ENCODE measurements at regions not wholly inside any gene's neighbourhood (a gene's known extent, or its start where the extent isn't known, plus 50 kb on each side); places are given as distances from the start of the nearest gene placed in this dataset.

GRCh38 chr5:100479079-100479688 lies 56.0 kb upstream of the FAM174A start:
- H3K9me3 Mint-ChIP-seq, result peaks cover 0 to 2% (median 0%) of the 10 kb centered on the region in 7 donors
- Histone ChIP-seq H3K4me2 (replicated peaks; ENCODE audit: extremely low read depth, low read length, poor library complexity, severe bottlenecking) (no peak overlapping the region), H3K4me3 (replicated peaks in 1 of 3; ENCODE audit: low read depth in 2 of 3, low read length in 3 of 3) (no peak overlapping the region), H3K27me3 (ENCODE audit: control insufficient read depth in 2 of 2, insufficient read depth in 2 of 2, low read length in 2 of 2) (no peaks in the 10 kb centered on the region), H2AFZ (ENCODE audit: insufficient read depth, low read depth, low read length, poor library complexity, severe bottlenecking) (no peak overlapping the region), H4K20me1 (ENCODE audit: insufficient read depth, low read length) (no peaks in the 10 kb centered on the region), H3K4me1 (ENCODE audit: control insufficient read depth in 1 of 2, insufficient read depth in 2 of 2, low read length in 2 of 2) (no peaks in the 10 kb centered on the region), H3K9ac (ENCODE audit: insufficient read depth, low read length, poor library complexity, severe bottlenecking) (no peak overlapping the region), H3K36me3 (replicated peaks in 1 of 2; ENCODE audit: control insufficient read depth in 1 of 2, insufficient read depth in 2 of 2, low read length in 2 of 2) (no peaks in the 10 kb centered on the region), H3K27ac (ENCODE audit: low read depth in 1 of 2, low read length in 2 of 2) (no peak overlapping the region), H3K79me2 (ENCODE audit: insufficient read depth, low read length) (no peaks in the 10 kb centered on the region), H3K9me3 (replicated peaks in 1 of 2; ENCODE audit: control insufficient read depth in 1 of 2, insufficient read depth in 1 of 2, low read length in 2 of 2) (no peaks in the 10 kb centered on the region)
- no peak overlapping the region for H3K27ac Mint-ChIP-seq
- no CpG with 5 or more reads among the region's 3 CpGs for WGBS (ENCODE audit: insufficient coverage)
- H3K4me1 Mint-ChIP-seq, result no peaks in the 10 kb centered on the region
- no peak for TF ChIP-seq CTCF (IDR thresholded peaks at IDR 0.05)
- H3K36me3 Mint-ChIP-seq, result no peaks in the 10 kb centered on the region
- H3K4me3 Mint-ChIP-seq, result no peak overlapping the region
- DNase-seq, result no peak
- H3K27me3 Mint-ChIP-seq (ENCODE audit: low read depth in 3 of 3), result no peaks in the 10 kb centered on the region
- intact Hi-C loops (cut with micrococcal nuclease), result no loop called here

- Histone ChIP-seq H3K79me2 (ENCODE audit: insufficient read depth, low read length) (no peaks in the 10 kb centered on the region), H3K4me3 (replicated peaks in 1 of 3; ENCODE audit: low read depth in 2 of 3, low read length in 3 of 3) (no peak overlapping the region), H3K27ac (ENCODE audit: low read depth in 1 of 2, low read length in 2 of 2) (no peak overlapping the region), H4K20me1 (ENCODE audit: insufficient read depth, low read length) (no peaks in the 10 kb centered on the region), H3K4me1 (ENCODE audit: control insufficient read depth in 1 of 2, insufficient read depth in 2 of 2, low read length in 2 of 2) (no peaks in the 10 kb centered on the region), H3K27me3 (ENCODE audit: control insufficient read depth in 2 of 2, insufficient read depth in 2 of 2, low read length in 2 of 2) (no peaks in the 10 kb centered on the region), H3K36me3 (replicated peaks in 1 of 2; ENCODE audit: control insufficient read depth in 1 of 2, insufficient read depth in 2 of 2, low read length in 2 of 2) (no peaks in the 10 kb centered on the region), H2AFZ (ENCODE audit: insufficient read depth, low read depth, low read length, poor library complexity, severe bottlenecking) (no peak overlapping the region), H3K9ac (ENCODE audit: insufficient read depth, low read length, poor library complexity, severe bottlenecking) (no peak overlapping the region), H3K9me3 (replicated peaks in 1 of 2; ENCODE audit: control insufficient read depth in 1 of 2, insufficient read depth in 1 of 2, low read length in 2 of 2) (no peaks in the 10 kb centered on the region), H3K4me2 (replicated peaks; ENCODE audit: extremely low read depth, low read length, poor library complexity, severe bottlenecking) (no peak overlapping the region)
- WGBS (ENCODE audit: insufficient coverage), result no CpG with 5 or more reads among the region's 2 CpGs
- no peak overlapping the region for H3K27ac Mint-ChIP-seq
- TF ChIP-seq CTCF (IDR thresholded peaks at IDR 0.05), result no peak
- DNase-seq, result no peak
- H3K9me3 Mint-ChIP-seq, result peaks cover 0 to 3% (median 0%) of the 10 kb centered on the region in 7 donors
- H3K36me3 Mint-ChIP-seq, result no peaks in the 10 kb centered on the region
- H3K27me3 Mint-ChIP-seq (ENCODE audit: low read depth in 3 of 3), result peaks cover 0 to 1% (median 0%) of the 10 kb centered on the region in 3 donors
- no peak overlapping the region for H3K4me3 Mint-ChIP-seq
- intact Hi-C loops (cut with micrococcal nuclease), result no loop called here
- peaks cover 10% of the 10 kb centered on the region for H3K4me1 Mint-ChIP-seq
These were observed 63.1 kb upstream of the FAM174A start for GRCh38 chr5:100472091-100472490.
